ENCODE measurements at regions not wholly inside any gene's neighbourhood (a gene's known extent, or its start where the extent isn't known, plus 50 kb on each side); places are given as distances from the start of the nearest gene placed in this dataset.

DNA sequence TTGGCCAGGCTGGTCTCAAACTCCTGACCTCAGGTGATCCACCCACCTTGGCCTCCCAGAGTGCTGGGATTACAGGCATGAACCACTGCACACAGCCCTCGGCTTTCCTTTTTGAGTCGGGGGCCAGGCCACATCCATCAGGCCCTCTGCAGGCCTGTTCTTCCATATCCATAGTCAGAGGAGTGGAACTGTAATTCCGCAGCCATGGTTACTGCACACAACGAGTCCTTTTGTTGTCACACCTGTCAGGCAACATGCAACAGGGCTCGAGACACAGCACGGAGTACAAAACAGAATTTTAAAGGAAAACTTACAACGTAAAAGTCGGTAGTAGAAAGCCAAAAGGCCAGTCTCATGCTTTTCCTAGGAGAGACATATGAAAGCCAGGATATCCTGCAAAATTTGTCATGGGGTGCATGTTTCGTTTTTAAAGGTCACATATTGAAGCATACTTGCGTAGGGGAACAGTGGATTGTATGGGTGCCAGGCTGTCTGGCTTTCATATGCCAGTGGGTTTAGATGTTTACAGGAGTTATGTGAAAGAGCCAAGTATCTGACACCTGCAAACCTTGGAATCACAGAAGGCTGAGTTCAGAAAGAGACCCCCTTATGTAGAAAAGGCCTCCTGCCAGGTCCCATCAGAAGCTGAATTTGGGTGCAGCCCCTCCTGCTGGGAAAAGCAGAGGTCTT is 63.2 kb upstream of the LPP start:
- TF ChIP-seq FOXM1 (IDR thresholded peaks at IDR 0.05; ENCODE audit: borderline replicate concordance) (no peak), TARDBP (IDR thresholded peaks at IDR 0.05) (no peak), FOXK2 (IDR thresholded peaks at IDR 0.05) (no peak), SP1 (IDR thresholded peaks at IDR 0.05) (no peak), SUZ12 (IDR thresholded peaks at IDR 0.05) (no peak), L3MBTL2 (conservative IDR thresholded peaks at IDR 0.05) (no peak)
- TF ChIP-seq, protein P1, sequence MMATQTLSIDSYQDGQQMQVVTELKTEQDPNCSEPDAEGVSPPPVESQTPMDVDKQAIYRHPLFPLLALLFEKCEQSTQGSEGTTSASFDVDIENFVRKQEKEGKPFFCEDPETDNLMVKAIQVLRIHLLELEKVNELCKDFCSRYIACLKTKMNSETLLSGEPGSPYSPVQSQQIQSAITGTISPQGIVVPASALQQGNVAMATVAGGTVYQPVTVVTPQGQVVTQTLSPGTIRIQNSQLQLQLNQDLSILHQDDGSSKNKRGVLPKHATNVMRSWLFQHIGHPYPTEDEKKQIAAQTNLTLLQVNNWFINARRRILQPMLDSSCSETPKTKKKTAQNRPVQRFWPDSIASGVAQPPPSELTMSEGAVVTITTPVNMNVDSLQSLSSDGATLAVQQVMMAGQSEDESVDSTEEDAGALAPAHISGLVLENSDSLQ (IDR thresholded peaks at IDR 0.05): no peak

Measured in HEK293T (cell line).